ENCODE measurements at regions not wholly inside any gene's neighbourhood (a gene's known extent, or its start where the extent isn't known, plus 50 kb on each side); places are given as distances from the start of the nearest gene placed in this dataset.

DNA sequence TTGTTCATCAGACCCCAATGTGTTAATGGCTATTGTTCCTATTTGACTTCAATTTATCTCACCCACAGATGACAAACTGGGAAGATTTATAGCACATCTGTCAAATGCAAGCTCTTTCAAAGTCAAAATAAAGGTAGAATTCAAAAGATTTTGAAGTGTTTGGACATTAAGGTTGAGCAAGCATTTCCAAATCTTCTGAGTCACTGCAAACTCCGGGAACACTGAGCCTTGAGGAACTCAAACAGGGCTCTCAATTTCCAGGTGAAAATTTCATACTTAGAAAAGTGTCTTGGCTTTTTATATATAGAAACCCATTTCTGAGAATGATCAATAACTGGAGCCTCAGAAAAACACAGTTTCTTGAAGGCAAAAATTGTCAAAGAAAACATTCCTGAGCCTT is 199.5 kb upstream of the IGFBP7 start:
- no peaks in the 10 kb centered on the region for H3K27me3 ChIP-seq (ENCODE audit: insufficient read depth, low read length)

DNA sequence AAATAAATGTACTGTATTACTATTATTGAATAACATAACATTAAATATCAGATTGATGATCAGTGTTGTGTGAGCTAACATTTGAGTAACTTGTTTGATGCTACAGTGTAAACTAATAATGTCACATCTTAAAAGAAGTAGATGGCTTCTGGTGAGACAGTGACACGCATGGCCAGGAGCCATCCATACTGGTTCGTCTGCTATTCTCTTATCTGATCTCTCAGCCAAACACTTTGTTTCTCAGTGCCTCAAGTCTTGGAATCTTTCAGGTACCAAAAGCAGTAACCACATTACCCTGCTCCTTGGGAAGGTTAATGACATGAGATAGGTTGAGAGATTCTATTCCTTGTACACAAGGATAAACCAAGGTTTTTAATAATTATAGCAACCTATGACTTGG is 198.1 kb upstream of the IGFBP7 start:
- no peak overlapping the region for H2AFZ ChIP-seq (ENCODE audit: low read length)
- no peak overlapping the region for H3K4me2 ChIP-seq (ENCODE audit: low read length)
- TF ChIP-seq CTCF (IDR thresholded peaks at IDR 0.05; ENCODE audit: low read length) (no peak), EZH2 (IDR thresholded peaks at IDR 0.05; ENCODE audit: borderline replicate concordance, low read length) (no peak)
- H3K36me3 ChIP-seq (ENCODE audit: insufficient read depth, low read length): no peaks in the 10 kb centered on the region
- H3K79me2 ChIP-seq (ENCODE audit: insufficient read depth, low read length): no peaks in the 10 kb centered on the region
- no peak overlapping the region for H3K9ac ChIP-seq (ENCODE audit: low read length)
- H3K27me3 ChIP-seq (ENCODE audit: insufficient read depth, low read length): no peaks in the 10 kb centered on the region
- H3K4me3 ChIP-seq (ENCODE audit: low read depth, low read length, poor library complexity, severe bottlenecking): no peak overlapping the region
- H3K9me3 ChIP-seq (ENCODE audit: low read length): no peaks in the 10 kb centered on the region
- no peak overlapping the region for H3K27ac ChIP-seq (ENCODE audit: low read depth, low read length, poor library complexity, severe bottlenecking)
- no peaks in the 10 kb centered on the region for H3K4me1 ChIP-seq (ENCODE audit: insufficient read depth, low read length, severe bottlenecking)
- no peaks in the 10 kb centered on the region for H4K20me1 ChIP-seq (ENCODE audit: insufficient read depth, low read length)
- no peaks in the 10 kb centered on the region for H3F3A ChIP-seq (ENCODE audit: insufficient read depth, low read length)
- no peaks in the 10 kb centered on the region for H3K9me2 ChIP-seq (ENCODE audit: low read depth, low read length)

More for the DNA sequence above, 199.5 kb upstream of the IGFBP7 start:
- H3K9me2 ChIP-seq (ENCODE audit: low read depth, low read length): no peaks in the 10 kb centered on the region
- no peaks in the 10 kb centered on the region for H4K20me1 ChIP-seq (ENCODE audit: insufficient read depth, low read length)
- H3K36me3 ChIP-seq (ENCODE audit: insufficient read depth, low read length): no peaks in the 10 kb centered on the region
- TF ChIP-seq EZH2 (IDR thresholded peaks at IDR 0.05; ENCODE audit: borderline replicate concordance, low read length) (no peak), CTCF (IDR thresholded peaks at IDR 0.05; ENCODE audit: low read length) (no peak)
- H3K4me3 ChIP-seq (ENCODE audit: low read depth, low read length, poor library complexity, severe bottlenecking): no peak overlapping the region
- no peak overlapping the region for H3K27ac ChIP-seq (ENCODE audit: low read depth, low read length, poor library complexity, severe bottlenecking)
- H3K4me2 ChIP-seq (ENCODE audit: low read length): no peak overlapping the region
- H3K9me3 ChIP-seq (ENCODE audit: low read length): no peaks in the 10 kb centered on the region
- H3K4me1 ChIP-seq (ENCODE audit: insufficient read depth, low read length, severe bottlenecking): no peaks in the 10 kb centered on the region
- H2AFZ ChIP-seq (ENCODE audit: low read length): no peak overlapping the region
- H3K9ac ChIP-seq (ENCODE audit: low read length): no peak overlapping the region
- H3F3A ChIP-seq (ENCODE audit: insufficient read depth, low read length): no peaks in the 10 kb centered on the region
- H3K79me2 ChIP-seq (ENCODE audit: insufficient read depth, low read length): no peaks in the 10 kb centered on the region

DNA sequence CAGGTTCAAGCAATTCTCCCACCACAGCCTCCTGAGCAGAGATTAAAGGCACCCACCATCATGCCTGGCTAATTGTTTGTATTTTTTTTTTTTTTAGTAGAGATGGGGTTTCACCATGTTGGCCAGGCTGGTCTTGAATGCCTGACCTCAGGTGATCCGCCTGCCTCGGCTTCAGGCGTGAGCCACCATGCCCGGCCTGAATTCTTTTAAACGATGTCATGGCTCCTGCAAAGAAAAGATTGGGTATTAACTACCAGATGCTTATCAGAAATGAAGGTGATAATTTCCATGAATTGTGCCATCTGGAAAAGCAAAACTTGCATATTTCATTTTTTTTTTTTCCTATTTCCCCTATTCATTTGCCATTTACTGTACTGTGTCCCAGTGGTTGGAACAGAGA is 195.7 kb upstream of the IGFBP7 start:
- H3K36me3 ChIP-seq (ENCODE audit: insufficient read depth, low read length): no peaks in the 10 kb centered on the region
- no peaks in the 10 kb centered on the region for H3K27me3 ChIP-seq (ENCODE audit: insufficient read depth, low read length)
- no peak overlapping the region for H3K27ac ChIP-seq (ENCODE audit: low read depth, low read length, poor library complexity, severe bottlenecking)
- no peak overlapping the region for H3K4me2 ChIP-seq (ENCODE audit: low read length)
- no peak for TF ChIP-seq CTCF (IDR thresholded peaks at IDR 0.05; ENCODE audit: low read length)
- no peak overlapping the region for H2AFZ ChIP-seq (ENCODE audit: low read length)
- no peaks in the 10 kb centered on the region for H3K9me2 ChIP-seq (ENCODE audit: low read depth, low read length)
- no peak overlapping the region for H3K9ac ChIP-seq (ENCODE audit: low read length)
- H3K4me3 ChIP-seq (ENCODE audit: low read depth, low read length, poor library complexity, severe bottlenecking): no peak overlapping the region
- no peaks in the 10 kb centered on the region for H3K9me3 ChIP-seq (ENCODE audit: low read length)
- H3K79me2 ChIP-seq (ENCODE audit: insufficient read depth, low read length): no peaks in the 10 kb centered on the region
- H4K20me1 ChIP-seq (ENCODE audit: insufficient read depth, low read length): no peaks in the 10 kb centered on the region
- H3K4me1 ChIP-seq (ENCODE audit: insufficient read depth, low read length, severe bottlenecking): no peaks in the 10 kb centered on the region
- no peaks in the 10 kb centered on the region for H3F3A ChIP-seq (ENCODE audit: insufficient read depth, low read length)

All from OCI-LY1 (cell line).